M059J (cell line): ENCODE measurements at regions not wholly inside any gene's neighbourhood (a gene's known extent, or its start where the extent isn't known, plus 50 kb on each side); places are given as distances from the start of the nearest gene placed in this dataset.

Source experiments
- DNase-seq: peaks from one replicate; pipeline ENCODE4 v3.0.0-alpha.2; 2012; ENCODE audit warnings: low read depth

- no peak for DNase-seq
These were observed 96.9 kb downstream of the FAM76B start for GRCh38 chr11:95692526-95693260.

- DNase-seq: no peak
These were observed 99.5 kb downstream of the FAM76B start for GRCh38 chr11:95690100-95690499.

DNA sequence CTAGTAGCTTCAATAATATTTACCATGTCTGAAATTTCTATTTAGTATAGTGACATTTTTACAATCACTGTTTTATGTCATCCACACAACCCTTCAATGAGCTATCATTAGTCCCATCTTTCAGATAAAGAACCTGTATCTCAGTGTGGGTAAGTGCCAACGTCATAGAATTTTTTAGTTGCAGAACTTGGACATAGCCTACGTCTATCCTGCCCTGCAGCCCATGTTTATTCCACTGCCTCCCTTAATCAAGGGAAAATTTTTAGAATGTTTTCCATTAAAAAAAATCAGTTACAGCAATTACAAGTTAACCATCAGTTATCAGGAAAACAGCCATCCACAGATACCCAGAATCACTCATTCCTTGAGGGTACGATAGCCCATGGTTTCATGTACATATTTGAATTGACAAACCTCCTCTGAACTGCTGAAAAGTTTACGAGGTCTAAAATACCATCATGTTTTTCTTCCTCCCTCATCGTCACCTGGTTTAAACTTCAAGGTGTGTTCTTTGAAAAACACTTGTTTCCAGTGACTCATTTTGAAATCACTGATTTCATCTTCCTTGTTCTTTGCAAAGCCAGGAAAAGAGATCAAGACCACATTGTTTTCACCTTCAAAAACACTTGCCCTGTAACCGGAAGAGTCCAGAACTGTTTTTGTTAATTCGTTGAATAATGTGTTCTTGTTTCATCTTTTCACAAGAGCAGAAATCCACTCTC lies 100.9 kb downstream of the FAM76B start:
- no peak for DNase-seq

DNA sequence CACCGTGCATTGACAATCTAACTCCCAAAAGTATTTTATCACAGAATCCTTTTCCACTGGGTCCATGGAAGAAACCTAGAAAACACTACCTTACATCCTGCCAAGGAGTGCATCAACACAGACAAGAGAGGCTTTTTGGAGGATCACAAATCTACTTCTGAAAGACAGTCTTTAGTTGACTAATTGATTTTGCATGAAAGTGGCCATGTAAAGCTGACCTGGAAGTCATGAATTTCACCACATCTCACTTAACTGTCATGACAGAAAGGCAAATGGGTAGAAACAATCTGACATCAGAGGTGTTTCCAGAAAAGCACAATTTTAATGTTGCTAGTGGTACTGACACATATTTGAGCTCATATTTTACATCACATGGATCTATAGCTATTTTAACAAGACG lies 101.6 kb downstream of the FAM76B start:
- no peak for DNase-seq

DNA sequence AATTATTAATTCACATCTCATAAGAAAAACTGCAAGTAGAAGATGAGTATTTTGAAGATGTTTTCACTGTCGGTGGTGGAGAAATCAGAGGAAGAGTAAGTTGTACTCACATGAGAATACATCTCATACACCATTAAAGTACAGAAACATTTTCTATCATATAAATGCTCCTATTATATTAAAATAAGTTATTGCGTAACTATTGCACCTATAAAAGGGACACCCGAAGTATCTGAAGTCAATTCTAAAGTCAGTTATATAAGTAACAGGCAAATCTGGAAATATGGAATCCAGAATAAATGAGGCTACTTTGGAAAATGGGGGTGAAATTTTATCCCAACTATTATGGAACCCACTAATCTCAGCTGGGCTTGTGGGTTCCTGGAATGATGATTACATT lies 103.3 kb downstream of the FAM76B start:
- DNase-seq: no peak

- DNase-seq: no peak
These were observed 104.9 kb downstream of the FAM76B start for GRCh38 chr11:95684701-95685100.

DNA sequence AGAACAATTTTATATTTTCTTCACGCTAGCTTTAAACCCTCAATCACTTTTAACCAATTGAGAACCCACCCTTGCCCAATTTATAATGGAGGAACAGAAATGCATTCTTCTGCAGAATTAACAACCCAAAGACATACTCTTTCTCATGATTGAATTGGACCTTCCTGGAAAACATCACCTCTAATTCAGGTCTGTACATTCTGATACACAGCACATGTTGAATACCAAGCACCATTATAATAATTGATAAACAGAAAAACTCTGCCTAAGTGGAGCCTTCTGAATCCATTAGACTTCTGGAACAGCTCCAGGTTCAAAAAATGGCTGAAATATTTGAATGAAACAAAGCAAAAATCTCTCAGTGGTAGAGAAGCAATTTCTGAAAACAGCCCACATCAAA lies 105.4 kb downstream of the FAM76B start:
- no peak for DNase-seq

DNA sequence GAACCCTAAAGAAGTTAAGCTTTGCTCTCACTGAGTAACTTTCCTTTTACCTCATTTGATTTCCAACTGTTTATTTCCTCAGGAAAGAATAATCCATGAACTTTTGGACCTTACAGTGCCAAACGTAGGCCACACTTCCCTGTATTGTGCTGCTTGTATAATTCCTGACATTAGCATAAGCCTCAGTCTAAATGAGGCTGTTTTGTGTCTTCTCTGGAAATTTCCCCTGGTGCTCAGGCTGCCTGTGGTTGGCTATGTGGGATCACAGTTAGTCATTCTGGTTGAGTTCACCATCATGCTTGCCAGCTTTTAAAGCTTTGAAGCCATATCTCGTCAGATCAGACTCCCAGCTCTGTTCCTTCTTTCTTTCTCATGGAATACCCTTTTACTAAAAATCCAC lies 107.0 kb downstream of the FAM76B start:
- no peak for DNase-seq

DNA sequence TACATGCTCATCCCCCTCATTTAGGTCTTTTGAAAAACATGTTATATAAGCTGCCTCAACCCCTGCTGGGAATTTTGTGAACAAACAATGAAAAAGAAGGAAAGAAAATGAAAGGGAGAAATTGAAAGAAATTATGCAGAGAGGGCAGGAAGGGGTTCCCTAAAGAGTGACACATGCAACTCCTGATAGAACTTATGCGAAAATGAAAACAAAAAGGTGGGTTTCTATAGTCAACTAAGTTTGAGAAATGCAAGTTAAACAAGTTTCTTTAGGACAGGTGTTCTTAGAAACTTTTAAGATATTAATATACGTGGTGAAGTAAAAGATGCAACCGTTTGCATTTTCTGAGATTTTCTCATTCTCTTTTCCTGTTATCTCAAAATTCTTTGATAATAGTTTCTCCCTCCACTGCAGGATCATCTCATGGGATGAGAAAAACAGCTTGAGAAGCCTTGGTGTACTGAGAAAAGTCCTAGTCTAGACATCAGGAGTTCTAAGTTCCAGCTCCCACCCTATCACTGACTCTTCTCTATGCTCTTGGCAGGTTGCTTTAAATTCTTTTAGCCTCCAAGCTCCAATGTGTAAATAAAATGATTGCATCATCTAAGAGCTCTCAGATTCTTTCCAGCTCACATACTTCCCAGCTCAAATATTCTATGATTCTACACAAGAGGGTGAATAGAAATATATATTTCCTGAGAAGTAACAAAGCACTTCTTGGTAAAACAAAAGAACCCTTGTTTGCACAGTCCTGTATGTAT lies 109.2 kb downstream of the FAM76B start:
- DNase-seq: no peak

DNA sequence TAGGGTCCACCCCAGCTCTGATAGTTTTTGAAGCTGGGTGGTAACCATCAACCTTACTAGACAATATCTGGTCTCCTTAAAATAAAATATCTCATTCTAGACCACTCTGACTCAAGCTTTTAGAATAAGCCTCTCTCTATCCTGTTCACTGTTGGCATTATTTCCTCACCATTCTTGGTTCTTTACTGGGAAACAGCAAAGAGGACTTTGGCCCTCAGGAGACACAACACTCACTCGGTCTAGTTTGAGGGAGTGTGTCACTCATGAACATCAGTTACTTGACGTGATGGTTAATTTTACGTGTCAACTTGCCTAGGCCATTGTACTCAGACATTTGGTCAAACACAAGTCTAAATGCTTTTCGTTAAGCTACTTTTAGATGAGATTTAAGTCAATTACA lies 110.6 kb downstream of the FAM76B start:
- no peak for DNase-seq

- DNase-seq: no peak
These were observed 113.3 kb downstream of the FAM76B start for GRCh38 chr11:95676308-95676707.

- DNase-seq: no peak
These were observed 114.0 kb downstream of the FAM76B start for GRCh38 chr11:95675585-95675984.

- no peak for DNase-seq
These were observed 114.8 kb downstream of the FAM76B start for GRCh38 chr11:95674657-95675358.

GRCh38 chr11:95671768-95672167 lies 117.8 kb downstream of the FAM76B start:
- no peak for DNase-seq

- no peak for DNase-seq
These were observed 121.5 kb downstream of the FAM76B start for GRCh38 chr11:95668131-95668530.

DNA sequence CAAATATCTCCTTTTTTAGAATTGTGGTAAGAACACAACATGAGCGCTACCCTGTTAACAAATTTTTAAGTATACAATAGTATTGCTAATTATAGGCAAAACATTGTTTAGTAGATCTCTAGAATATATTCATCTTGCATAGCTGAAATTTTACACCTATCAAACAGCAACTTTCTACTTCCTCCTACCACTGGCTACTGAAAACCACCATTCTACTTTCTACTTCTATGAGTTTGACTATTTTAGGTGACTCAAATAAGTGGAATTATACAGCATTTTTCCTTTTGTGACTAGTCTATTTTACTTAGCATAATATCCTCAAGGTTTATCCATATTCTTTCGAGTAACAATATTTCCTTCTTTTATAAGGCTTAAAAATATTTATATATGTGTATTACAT lies 128.4 kb downstream of the FAM76B start:
- no peak for DNase-seq

- DNase-seq: no peak
These were observed 129.5 kb downstream of the FAM76B start for GRCh38 chr11:95660038-95660437.

GRCh38 chr11:95659088-95659487 lies 130.5 kb downstream of the FAM76B start:
- DNase-seq: no peak

DNA sequence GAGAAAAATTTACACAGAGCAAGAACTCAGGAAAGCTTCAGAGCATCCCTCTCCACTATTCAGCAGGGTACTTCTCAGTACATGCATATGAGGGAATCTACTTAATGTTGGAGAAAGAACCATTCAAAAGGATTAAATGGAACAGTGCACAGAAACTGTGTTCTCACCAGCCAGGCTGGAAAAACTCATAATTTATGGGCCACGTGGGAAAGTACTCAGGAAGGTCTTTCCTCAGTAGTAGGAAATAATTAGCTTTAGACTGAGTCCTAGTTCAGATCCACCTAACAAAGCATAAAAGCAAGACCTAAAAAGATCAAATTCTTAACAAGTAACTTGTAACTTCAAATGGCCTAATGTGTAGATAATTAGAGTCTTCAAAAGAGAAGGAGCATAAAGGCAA lies 134.0 kb downstream of the FAM76B start:
- DNase-seq: no peak

GRCh38 chr11:95653680-95654079 lies 135.9 kb downstream of the FAM76B start:
- DNase-seq: no peak

GRCh38 chr11:95653099-95653498 lies 136.5 kb downstream of the FAM76B start:
- no peak for DNase-seq

- no peak for DNase-seq
These were observed 137.5 kb downstream of the FAM76B start for GRCh38 chr11:95652002-95652472.
